ENCODE measurements at regions not wholly inside any gene's neighbourhood (a gene's known extent, or its start where the extent isn't known, plus 50 kb on each side); places are given as distances from the start of the nearest gene placed in this dataset.

GRCh38 chr6:79762370-79762769 is 131.2 kb downstream of the SH3BGRL2 start:
- TF ChIP-seq CTCF (conservative IDR thresholded peaks at IDR 0.05; ENCODE audit: low read depth, low read length): peak; percentile 57
- no peak for TF ChIP-seq EZH2 (IDR thresholded peaks at IDR 0.05; ENCODE audit: borderline replicate concordance, low read depth, low read length, poor library complexity, severe bottlenecking)

Data from A673 (cell line).